ENCODE measurements at regions not wholly inside any gene's neighbourhood (a gene's known extent, or its start where the extent isn't known, plus 50 kb on each side); places are given as distances from the start of the nearest gene placed in this dataset.

DNA sequence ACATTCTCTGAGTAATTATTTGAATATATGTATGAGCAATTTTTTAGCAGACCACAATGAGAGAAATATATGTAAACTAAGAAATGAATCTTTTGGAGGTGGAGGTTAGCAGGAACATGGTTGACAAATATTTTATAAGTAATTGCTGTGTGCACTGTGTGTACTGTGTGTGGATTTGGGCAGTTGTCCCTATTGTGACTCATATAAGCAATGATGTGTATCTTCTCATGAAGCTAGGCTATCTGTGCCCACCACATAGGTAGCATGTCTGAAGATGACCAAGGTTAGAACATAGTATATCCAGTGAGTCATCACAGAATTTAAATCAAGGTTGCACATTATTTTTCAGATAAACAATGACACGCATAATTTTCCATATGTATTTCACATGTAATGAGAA, 713.9 kb upstream of the GBE1 start:
- H3K27ac Mint-ChIP-seq, result no peak overlapping the region
- Histone ChIP-seq H3K27ac (ENCODE audit: low read length) (no peak overlapping the region), H3K27me3 (replicated peaks in 1 of 2; ENCODE audit: control insufficient read depth in 2 of 2, extremely low read depth in 1 of 2, insufficient read depth in 2 of 2, low read length in 1 of 2) (no peaks in the 10 kb centered on the region), H3K4me1 (ENCODE audit: control insufficient read depth in 1 of 2, extremely low read depth in 1 of 2, insufficient read depth in 2 of 2, low read length in 2 of 2) (no peaks in the 10 kb centered on the region), H3K9me3 (no peaks in the 10 kb centered on the region), H3K36me3 (ENCODE audit: control insufficient read depth in 2 of 2, extremely low read depth in 1 of 2, insufficient read depth in 1 of 2, low read length in 1 of 2) (no peaks in the 10 kb centered on the region), H3K4me3 (ENCODE audit: control insufficient read depth in 1 of 2, extremely low read depth in 1 of 2, low read length in 1 of 2) (no peak overlapping the region)
- DNase-seq, result no peak
- H3K9me3 Mint-ChIP-seq, result peaks cover 0 to 7% (median 6%) of the 10 kb centered on the region in 3 donors
- H3K4me1 Mint-ChIP-seq, result no peaks in the 10 kb centered on the region
- WGBS (ENCODE audit: insufficient coverage), result no CpG with 5 or more reads among the region's 1 CpG
- no peak for ATAC-seq (replicated peaks in 1 of 4)
- H3K4me3 Mint-ChIP-seq, result no peak overlapping the region
- H3K27me3 Mint-ChIP-seq, result no peaks in the 10 kb centered on the region
- ChIA-PET CTCF (no interaction called here), POLR2A (no interaction called here)
- H3K36me3 Mint-ChIP-seq, result no peaks in the 10 kb centered on the region

DNA sequence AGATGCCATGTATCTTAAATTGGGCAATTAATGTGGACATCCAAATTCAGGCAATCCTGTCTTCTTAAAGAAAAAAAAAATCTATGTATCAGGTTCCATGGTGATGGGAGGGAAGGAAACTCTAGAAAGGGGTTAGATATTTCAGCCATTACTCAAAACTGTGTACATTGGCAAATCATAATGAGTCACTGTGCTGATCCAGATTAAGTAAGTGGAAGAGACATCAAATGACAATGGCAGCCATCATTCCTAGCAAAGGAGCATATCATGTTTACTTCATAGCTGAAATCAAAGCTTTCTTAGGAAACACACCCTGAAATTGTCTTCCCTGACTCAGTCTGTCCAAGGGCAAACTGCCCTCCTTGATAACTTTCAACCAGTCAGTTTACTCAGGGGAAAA, 713.3 kb upstream of the GBE1 start:
- Histone ChIP-seq H3K27ac (ENCODE audit: low read length) (no peak overlapping the region), H3K27me3 (replicated peaks in 1 of 2; ENCODE audit: control insufficient read depth in 2 of 2, extremely low read depth in 1 of 2, insufficient read depth in 2 of 2, low read length in 1 of 2) (no peaks in the 10 kb centered on the region), H3K36me3 (ENCODE audit: control insufficient read depth in 2 of 2, extremely low read depth in 1 of 2, insufficient read depth in 1 of 2, low read length in 1 of 2) (no peaks in the 10 kb centered on the region), H3K4me3 (ENCODE audit: control insufficient read depth in 1 of 2, extremely low read depth in 1 of 2, low read length in 1 of 2) (no peak overlapping the region), H3K9me3 (no peaks in the 10 kb centered on the region), H3K4me1 (ENCODE audit: control insufficient read depth in 1 of 2, extremely low read depth in 1 of 2, insufficient read depth in 2 of 2, low read length in 2 of 2) (no peaks in the 10 kb centered on the region)
- H3K4me3 Mint-ChIP-seq, result no peak overlapping the region
- peaks cover 0 to 7% (median 6%) of the 10 kb centered on the region in 3 donors for H3K9me3 Mint-ChIP-seq
- H3K27ac Mint-ChIP-seq, result no peak overlapping the region
- H3K27me3 Mint-ChIP-seq, result no peaks in the 10 kb centered on the region
- no peaks in the 10 kb centered on the region for H3K4me1 Mint-ChIP-seq
- no peak for DNase-seq
- CTCF ChIA-PET, result no interaction called here
- POLR2A ChIA-PET, result no interaction called here
- no peak for ATAC-seq (replicated peaks in 1 of 4)
- no peaks in the 10 kb centered on the region for H3K36me3 Mint-ChIP-seq

DNA sequence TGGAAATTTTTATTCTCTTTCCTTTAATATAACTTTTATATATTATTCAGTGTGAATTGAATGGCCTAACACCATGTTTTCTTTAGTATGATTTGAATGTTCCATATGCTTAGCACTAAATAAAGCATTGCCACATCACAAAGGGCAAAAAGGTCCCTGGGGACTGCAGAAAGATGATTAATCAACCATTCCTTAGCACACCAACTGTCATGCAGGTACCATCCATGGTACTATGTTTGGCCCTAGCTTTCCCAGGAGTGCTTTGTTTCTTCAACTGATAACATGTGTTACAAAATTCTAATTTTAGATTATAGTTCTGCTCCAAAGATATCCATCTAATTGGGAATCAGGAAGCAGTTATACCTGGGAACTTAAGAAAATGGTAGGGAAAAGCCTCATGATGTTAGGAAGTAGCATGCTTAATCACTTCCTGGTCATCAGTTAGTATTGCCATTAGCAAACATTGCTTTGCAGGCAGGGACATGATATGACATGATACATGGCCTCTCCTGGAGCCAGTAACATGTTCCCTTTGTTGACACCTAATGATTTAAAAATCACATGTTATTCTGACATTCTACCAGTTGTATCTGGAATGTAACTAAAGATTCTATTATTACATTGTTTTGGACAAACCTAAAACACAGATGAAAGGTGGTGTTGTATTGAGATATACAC, 712.6 kb upstream of the GBE1 start:
- no peak overlapping the region for H3K4me3 Mint-ChIP-seq
- POLR2A ChIA-PET, result no interaction called here
- H3K36me3 ChIP-seq (ENCODE audit: control insufficient read depth in 2 of 2, extremely low read depth in 1 of 2, insufficient read depth in 1 of 2, low read length in 1 of 2), result no peaks in the 10 kb centered on the region

GRCh38 chr3:82467051-82467450, 705.6 kb upstream of the GBE1 start:
- Mint-ChIP-seq H3K27me3 (no peaks in the 10 kb centered on the region), H3K4me3 (no peak overlapping the region), H3K27ac (no peak overlapping the region), H3K9me3 (peaks cover 7 to 8% (median 8%) of the 10 kb centered on the region in 3 donors), H3K4me1 (no peaks in the 10 kb centered on the region), H3K36me3 (no peaks in the 10 kb centered on the region)
- H3K27ac ChIP-seq (ENCODE audit: low read length), result no peak overlapping the region
- H3K27me3 ChIP-seq (replicated peaks in 1 of 2; ENCODE audit: control insufficient read depth in 2 of 2, extremely low read depth in 1 of 2, insufficient read depth in 2 of 2, low read length in 1 of 2), result no peaks in the 10 kb centered on the region
- WGBS (ENCODE audit: insufficient coverage), result no CpG with 5 or more reads among the region's 1 CpG
- no peaks in the 10 kb centered on the region for H3K9me3 ChIP-seq
- CTCF ChIA-PET, result no interaction called here
- H3K4me1 ChIP-seq (ENCODE audit: control insufficient read depth in 1 of 2, extremely low read depth in 1 of 2, insufficient read depth in 2 of 2, low read length in 2 of 2), result no peaks in the 10 kb centered on the region
- H3K4me3 ChIP-seq (ENCODE audit: control insufficient read depth in 1 of 2, extremely low read depth in 1 of 2, low read length in 1 of 2), result no peak overlapping the region
- POLR2A ChIA-PET, result no interaction called here
- ATAC-seq (replicated peaks in 1 of 4) (no peak), DNase-seq (no peak)
- H3K36me3 ChIP-seq (ENCODE audit: control insufficient read depth in 2 of 2, extremely low read depth in 1 of 2, insufficient read depth in 1 of 2, low read length in 1 of 2), result no peaks in the 10 kb centered on the region

More for the DNA sequence above, 712.6 kb upstream of the GBE1 start:
- no peak overlapping the region for H3K4me3 ChIP-seq (ENCODE audit: control insufficient read depth in 1 of 2, extremely low read depth in 1 of 2, low read length in 1 of 2)
- ATAC-seq (replicated peaks in 1 of 4), result no peak
- H3K27ac ChIP-seq (ENCODE audit: low read length), result no peak overlapping the region
- no peak for DNase-seq
- CTCF ChIA-PET, result no interaction called here
- Mint-ChIP-seq H3K4me1 (no peaks in the 10 kb centered on the region), H3K9me3 (peaks cover 0 to 5% (median 5%) of the 10 kb centered on the region in 3 donors), H3K36me3 (no peaks in the 10 kb centered on the region), H3K27ac (no peak overlapping the region), H3K27me3 (no peaks in the 10 kb centered on the region)
- no peaks in the 10 kb centered on the region for H3K4me1 ChIP-seq (ENCODE audit: control insufficient read depth in 1 of 2, extremely low read depth in 1 of 2, insufficient read depth in 2 of 2, low read length in 2 of 2)
- H3K27me3 ChIP-seq (replicated peaks in 1 of 2; ENCODE audit: control insufficient read depth in 2 of 2, extremely low read depth in 1 of 2, insufficient read depth in 2 of 2, low read length in 1 of 2), result no peaks in the 10 kb centered on the region
- no peaks in the 10 kb centered on the region for H3K9me3 ChIP-seq

GRCh38 chr3:82462977-82463376, 701.5 kb upstream of the GBE1 start:
- H3K9me3 Mint-ChIP-seq, result peaks cover 9 to 19% (median 19%) of the 10 kb centered on the region in 3 donors
- no peak overlapping the region for H3K4me3 Mint-ChIP-seq
- no peaks in the 10 kb centered on the region for H3K9me3 ChIP-seq
- H3K4me1 ChIP-seq (ENCODE audit: control insufficient read depth in 1 of 2, extremely low read depth in 1 of 2, insufficient read depth in 2 of 2, low read length in 2 of 2), result no peaks in the 10 kb centered on the region
- H3K27me3 ChIP-seq (replicated peaks in 1 of 2; ENCODE audit: control insufficient read depth in 2 of 2, extremely low read depth in 1 of 2, insufficient read depth in 2 of 2, low read length in 1 of 2), result no peaks in the 10 kb centered on the region
- ChIA-PET CTCF (no interaction called here), POLR2A (no interaction called here)
- DNase-seq, result no peak
- no peak for ATAC-seq (replicated peaks in 1 of 4)
- H3K4me1 Mint-ChIP-seq, result no peaks in the 10 kb centered on the region
- no peak overlapping the region for H3K27ac Mint-ChIP-seq
- no peaks in the 10 kb centered on the region for H3K27me3 Mint-ChIP-seq
- no peaks in the 10 kb centered on the region for H3K36me3 ChIP-seq (ENCODE audit: control insufficient read depth in 2 of 2, extremely low read depth in 1 of 2, insufficient read depth in 1 of 2, low read length in 1 of 2)
- 35% methylated on average over 3 of the region's 6 CpGs for WGBS (ENCODE audit: insufficient coverage)
- H3K4me3 ChIP-seq (ENCODE audit: control insufficient read depth in 1 of 2, extremely low read depth in 1 of 2, low read length in 1 of 2), result no peak overlapping the region
- H3K36me3 Mint-ChIP-seq, result no peaks in the 10 kb centered on the region
- no peak overlapping the region for H3K27ac ChIP-seq (ENCODE audit: low read length)

DNA sequence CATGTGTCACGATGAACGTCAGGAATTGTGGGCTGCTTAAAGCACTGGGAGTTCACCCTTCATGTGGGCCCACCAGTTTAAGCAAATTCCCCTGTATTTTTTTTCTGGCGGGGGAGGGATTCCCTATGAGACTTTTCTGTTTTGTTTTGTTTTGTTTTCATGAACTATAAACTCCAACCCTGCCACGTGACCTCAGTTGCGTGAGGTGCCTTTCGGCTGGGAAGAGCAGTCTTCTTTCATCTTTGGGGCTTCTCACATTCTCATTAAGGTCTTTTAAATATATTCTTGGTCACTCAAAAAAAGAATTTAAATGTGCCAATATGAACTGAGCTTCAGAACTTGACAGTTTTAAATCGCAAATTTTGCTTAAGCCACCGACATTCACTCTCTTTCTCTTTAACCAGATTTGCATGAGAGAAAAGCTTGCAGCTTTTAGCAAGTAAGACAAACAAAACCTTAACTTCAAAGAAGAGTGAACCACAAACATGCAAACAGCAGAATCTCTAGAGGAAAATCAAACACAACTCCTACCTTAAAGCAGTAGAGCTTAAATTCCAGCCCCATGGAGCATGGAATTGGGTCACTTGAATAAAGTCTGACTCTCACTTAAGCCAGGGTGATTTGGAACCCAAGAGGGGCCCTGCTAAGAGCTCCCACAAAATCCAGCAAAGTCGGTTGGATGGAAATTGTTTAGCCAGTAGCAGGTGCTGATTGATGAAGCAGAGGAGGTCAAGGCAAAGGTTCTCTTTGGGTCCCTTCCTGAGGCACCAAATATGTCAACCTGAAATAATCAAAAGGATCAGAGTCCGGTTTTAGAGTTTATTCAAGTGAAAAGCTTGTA, 699.8 kb upstream of the GBE1 start:
- no peaks in the 10 kb centered on the region for H3K36me3 ChIP-seq (ENCODE audit: control insufficient read depth in 2 of 2, extremely low read depth in 1 of 2, insufficient read depth in 1 of 2, low read length in 1 of 2)
- no peaks in the 10 kb centered on the region for H3K27me3 Mint-ChIP-seq
- 89% methylated on average over 8 of the region's 10 CpGs for WGBS (ENCODE audit: insufficient coverage)
- no peak overlapping the region for H3K27ac ChIP-seq (ENCODE audit: low read length)
- H3K9me3 Mint-ChIP-seq, result peaks cover 11 to 17% (median 13%) of the 10 kb centered on the region in 3 donors
- no peak for DNase-seq
- no peaks in the 10 kb centered on the region for H3K4me1 ChIP-seq (ENCODE audit: control insufficient read depth in 1 of 2, extremely low read depth in 1 of 2, insufficient read depth in 2 of 2, low read length in 2 of 2)
- H3K4me1 Mint-ChIP-seq, result no peaks in the 10 kb centered on the region
- H3K4me3 Mint-ChIP-seq, result no peak overlapping the region
- no peaks in the 10 kb centered on the region for H3K27me3 ChIP-seq (replicated peaks in 1 of 2; ENCODE audit: control insufficient read depth in 2 of 2, extremely low read depth in 1 of 2, insufficient read depth in 2 of 2, low read length in 1 of 2)
- no peaks in the 10 kb centered on the region for H3K9me3 ChIP-seq
- ChIA-PET CTCF (no interaction called here), POLR2A (no interaction called here)
- no peak overlapping the region for H3K4me3 ChIP-seq (ENCODE audit: control insufficient read depth in 1 of 2, extremely low read depth in 1 of 2, low read length in 1 of 2)
- no peak for ATAC-seq (replicated peaks in 1 of 4)
- H3K36me3 Mint-ChIP-seq, result no peaks in the 10 kb centered on the region
- H3K27ac Mint-ChIP-seq, result no peak overlapping the region
